Thyroid gland (tissue), 4 donors: ENCODE measurements at regions not wholly inside any gene's neighbourhood (a gene's known extent, or its start where the extent isn't known, plus 50 kb on each side); places are given as distances from the start of the nearest gene placed in this dataset.

ENCODE experiments used
- DNase-seq, 2 donors: peaks; one replicate each; pipeline ENCODE4 v3.0.0-alpha.2; 2019
- H3K27ac ChIP-seq, 3 donors: fragments of 200-600 bp; sonication (generic); 1 replicate in 2 of 3; 2 replicates in 1 of 3; pipeline ENCODE4 v1.5.1; 2016 to 2019; ENCODE audit warnings: mild to moderate bottlenecking in 1 of 3, moderate library complexity in 1 of 3
- H3K27me3 ChIP-seq: fragments of 200-600 bp; sonication (generic); one replicate; pipeline ENCODE4 v1.5.1; 2019
- H3K36me3 ChIP-seq, 2 donors: fragments of 200-600 bp; sonication (generic); one replicate each; pipeline ENCODE4 v1.5.1; 2016 to 2019
- H3K4me1 ChIP-seq, 2 donors: fragments of 200-600 bp; sonication (generic); one replicate each; pipeline ENCODE4 v1.5.1; 2017 to 2019
- H3K4me3 ChIP-seq, 3 donors: fragments of 200-600 bp; sonication (generic); replicated peaks in 1 of 3; 1 replicate in 2 of 3; 2 replicates in 1 of 3; pipeline ENCODE4 v1.5.1; 2016; ENCODE audit warnings: mild to moderate bottlenecking in 1 of 3
- H3K9me3 ChIP-seq: fragments of 200-600 bp; sonication (generic); one replicate; pipeline ENCODE4 v1.5.1; 2017
- CTCF ChIP-seq, 6 experiments: fragments of 200-600 bp in 3 of 6; fragments of 450-650 bp in 3 of 6; sonication (generic) in 3 of 6; IDR thresholded peaks; one replicate each; pipeline ENCODE4 v1.5.1; 2016 to 2019; ENCODE audit warnings: antibody characterized with exemption in 6 of 6, mild to moderate bottlenecking in 2 of 6, inconsistent platforms in 1 of 6, moderate library complexity in 1 of 6
- POLR2A ChIP-seq, 2 donors: fragments of 450-650 bp; IDR thresholded peaks; one replicate each; pipeline ENCODE4 v1.6.1; 2017; ENCODE audit warnings: antibody characterized with exemption in 2 of 2, mild to moderate bottlenecking in 2 of 2, moderate library complexity in 1 of 2
- WGBS, 2 donors: methylation state at CpG; one replicate each; pipeline ENCODE4 v1.1.5; 2017; 5-methylcytosine and 5-hydroxymethylcytosine counted together
- intact Hi-C: fragments of 100-400 bp; cut with DNase I; formaldehyde crosslinking; loops from one replicate; pipeline ENCODE4 v1.15.1; 2023

GRCh38 chr5:89098199-89098756 lies 215.3 kb upstream of the MEF2C start:
- Histone ChIP-seq H3K4me1 (no peaks in the 10 kb centered on the region), H3K27me3 (no peaks in the 10 kb centered on the region), H3K36me3 (no peaks in the 10 kb centered on the region), H3K9me3 (no peaks in the 10 kb centered on the region), H3K27ac (no peak overlapping the region), H3K4me3 (no peak overlapping the region)
- no peak for DNase-seq
- TF ChIP-seq POLR2A (IDR thresholded peaks at IDR 0.05) (no peak), CTCF (IDR thresholded peaks at IDR 0.05) (no peak)
- intact Hi-C loops: no loop called here

- WGBS, 2 donors: 83 to 85% methylated on average over 3 of the region's 3 CpGs
- TF ChIP-seq CTCF (IDR thresholded peaks at IDR 0.05) (no peak), POLR2A (IDR thresholded peaks at IDR 0.05) (no peak)
- Histone ChIP-seq H3K4me1 (no peaks in the 10 kb centered on the region), H3K27ac (no peak overlapping the region), H3K4me3 (no peak overlapping the region), H3K9me3 (no peaks in the 10 kb centered on the region), H3K27me3 (no peaks in the 10 kb centered on the region), H3K36me3 (no peaks in the 10 kb centered on the region)
- DNase-seq: no peak
- intact Hi-C loops: no loop called here
These were observed 214.1 kb upstream of the MEF2C start for GRCh38 chr5:89097103-89097502.

- H3K9me3 ChIP-seq: no peaks in the 10 kb centered on the region
- H3K4me1 ChIP-seq: no peaks in the 10 kb centered on the region
- no peak overlapping the region for H3K4me3 ChIP-seq
- intact Hi-C loops: no loop called here
- DNase-seq: no peak
- WGBS, 2 donors: 94 to 100% methylated on average over 2 of the region's 2 CpGs
- no peak for TF ChIP-seq CTCF (IDR thresholded peaks at IDR 0.05)
- TF ChIP-seq POLR2A (IDR thresholded peaks at IDR 0.05): no peak
- no peaks in the 10 kb centered on the region for H3K36me3 ChIP-seq
- no peak overlapping the region for H3K27ac ChIP-seq
- H3K27me3 ChIP-seq: no peaks in the 10 kb centered on the region
These were observed 212.4 kb upstream of the MEF2C start for GRCh38 chr5:89095341-89095740.

GRCh38 chr5:89090037-89090436 lies 207.1 kb upstream of the MEF2C start:
- intact Hi-C loops: no loop called here
- WGBS, 2 donors: 92 to 96% methylated on average over 1 of the region's 1 CpG
- TF ChIP-seq CTCF (IDR thresholded peaks at IDR 0.05): no peak

GRCh38 chr5:89087551-89088318 lies 204.8 kb upstream of the MEF2C start:
- intact Hi-C loops: no loop called here
- H3K36me3 ChIP-seq: no peaks in the 10 kb centered on the region
- TF ChIP-seq POLR2A (IDR thresholded peaks at IDR 0.05) (no peak), CTCF (IDR thresholded peaks at IDR 0.05) (no peak)
- no peaks in the 10 kb centered on the region for H3K9me3 ChIP-seq
- H3K4me3 ChIP-seq: no peak overlapping the region
- no peaks in the 10 kb centered on the region for H3K27me3 ChIP-seq
- no peak overlapping the region for H3K27ac ChIP-seq
- H3K4me1 ChIP-seq: no peaks in the 10 kb centered on the region
- no peak for DNase-seq
- WGBS, 2 donors: 57 to 64% methylated on average over 12 of the region's 12 CpGs

More at GRCh38 chr5:89090037-89090436, 207.1 kb upstream of the MEF2C start:
- no peak overlapping the region for H3K27ac ChIP-seq
- no peak for DNase-seq
- H3K27me3 ChIP-seq: no peaks in the 10 kb centered on the region
- H3K4me1 ChIP-seq: no peaks in the 10 kb centered on the region
- no peak overlapping the region for H3K4me3 ChIP-seq
- H3K9me3 ChIP-seq: no peaks in the 10 kb centered on the region
- no peaks in the 10 kb centered on the region for H3K36me3 ChIP-seq
